ENCODE measurements at regions not wholly inside any gene's neighbourhood (a gene's known extent, or its start where the extent isn't known, plus 50 kb on each side); places are given as distances from the start of the nearest gene placed in this dataset.
"Not testable (repeated sequence)": the region's sequence is repeated elsewhere in the genome, so short reads cannot be mapped to it uniquely, and the experiment has no call there.

GRCh38 chr20:1818895-1819294 is 76.3 kb upstream of the SIRPA start:
- no peak for TF ChIP-seq CTCF (conservative IDR thresholded peaks at IDR 0.05)
- no peak for DNase-seq (ENCODE audit: extremely low spot score, unreplicated experiment)
- Mint-ChIP-seq H3K36me3 (no peaks in the 10 kb centered on the region), H3K27ac (no peak overlapping the region), H3K4me3 (no peak overlapping the region), H3K27me3 (peaks cover 41% of the 10 kb centered on the region), H3K4me1 (ENCODE audit: unreplicated experiment) (peaks cover 7% of the 10 kb centered on the region), H3K9me3 (peaks cover 11% of the 10 kb centered on the region)

GRCh38 chr20:1818247-1818840 is 76.9 kb upstream of the SIRPA start:
- TF ChIP-seq CTCF (conservative IDR thresholded peaks at IDR 0.05): no peak
- H3K27ac Mint-ChIP-seq: no peak overlapping the region
- peaks cover 41% of the 10 kb centered on the region for H3K27me3 Mint-ChIP-seq
- peaks cover 8% of the 10 kb centered on the region for H3K9me3 Mint-ChIP-seq
- peaks cover 7% of the 10 kb centered on the region for H3K4me1 Mint-ChIP-seq (ENCODE audit: unreplicated experiment)
- H3K36me3 Mint-ChIP-seq: no peaks in the 10 kb centered on the region
- H3K4me3 Mint-ChIP-seq: no peak overlapping the region
- DNase-seq (ENCODE audit: extremely low spot score, unreplicated experiment): no peak

GRCh38 chr20:1817577-1818211 is 77.5 kb upstream of the SIRPA start:
- Mint-ChIP-seq H3K36me3 (no peaks in the 10 kb centered on the region), H3K9me3 (peaks cover 4% of the 10 kb centered on the region), H3K27ac (no peak overlapping the region), H3K4me1 (ENCODE audit: unreplicated experiment) (peaks cover 7% of the 10 kb centered on the region), H3K4me3 (no peak overlapping the region), H3K27me3 (peaks cover 41% of the 10 kb centered on the region)
- peak; percentile 37 for DNase-seq (ENCODE audit: extremely low spot score, unreplicated experiment)
- no peak for TF ChIP-seq CTCF (conservative IDR thresholded peaks at IDR 0.05)

GRCh38 chr20:1816384-1817381 is 78.5 kb upstream of the SIRPA start:
- Mint-ChIP-seq H3K27me3 (peaks cover 43% of the 10 kb centered on the region), H3K27ac (no peak overlapping the region), H3K4me1 (ENCODE audit: unreplicated experiment) (peaks cover 10% of the 10 kb centered on the region), H3K4me3 (no peak overlapping the region), H3K9me3 (peaks cover 4% of the 10 kb centered on the region), H3K36me3 (no peaks in the 10 kb centered on the region)
- no peak for TF ChIP-seq CTCF (conservative IDR thresholded peaks at IDR 0.05)
- DNase-seq (ENCODE audit: extremely low spot score, unreplicated experiment): peak; percentile 34

- Mint-ChIP-seq H3K27me3 (peaks cover 39% of the 10 kb centered on the region), H3K27ac (no peak overlapping the region), H3K9me3 (peaks cover 4% of the 10 kb centered on the region), H3K4me3 (no peak overlapping the region), H3K36me3 (no peaks in the 10 kb centered on the region), H3K4me1 (ENCODE audit: unreplicated experiment) (peaks cover 19% of the 10 kb centered on the region)
- peak; percentile 18 for DNase-seq (ENCODE audit: extremely low spot score, unreplicated experiment)
- no peak for TF ChIP-seq CTCF (conservative IDR thresholded peaks at IDR 0.05)
These were observed 79.6 kb upstream of the SIRPA start for GRCh38 chr20:1815502-1816085.

- not testable (repeated sequence) for H3K4me3 Mint-ChIP-seq; H3K27ac Mint-ChIP-seq; DNase-seq (ENCODE audit: extremely low spot score, unreplicated experiment); H3K9me3 Mint-ChIP-seq; H3K36me3 Mint-ChIP-seq
- Mint-ChIP-seq H3K4me1 (ENCODE audit: unreplicated experiment) (peaks cover 19% of the 10 kb centered on the region), H3K27me3 (peaks cover 43% of the 10 kb centered on the region)
These were observed 80.3 kb upstream of the SIRPA start for GRCh38 chr20:1814861-1815260.

All from type B pancreatic cell (in vitro differentiated cells).